NCI-H446 (cell line): ENCODE measurements at regions not wholly inside any gene's neighbourhood (a gene's known extent, or its start where the extent isn't known, plus 50 kb on each side); places are given as distances from the start of the nearest gene placed in this dataset.

Experiments
- DNase-seq, 2 experiments: peaks; one replicate each; lab custom pipeline; 2025; lab: John Stamatoyannopoulos, UW

- no peak for DNase-seq
Measured at GRCh38 chr10:130998046-130998435, 313.5 kb downstream of the TCERG1L start.

- DNase-seq = no peak
Measured at GRCh38 chr10:130998642-130999041, 312.9 kb downstream of the TCERG1L start.

GRCh38 chr10:130999376-131000202 lies 311.9 kb downstream of the TCERG1L start:
- DNase-seq = no peak

GRCh38 chr10:131000244-131000643 lies 311.3 kb downstream of the TCERG1L start:
- no peak for DNase-seq

GRCh38 chr10:131000743-131001142 lies 310.8 kb downstream of the TCERG1L start:
- DNase-seq = no peak

GRCh38 chr10:131001438-131001837 lies 310.1 kb downstream of the TCERG1L start:
- no peak for DNase-seq

GRCh38 chr10:131002031-131002861 lies 309.3 kb downstream of the TCERG1L start:
- no peak for DNase-seq

GRCh38 chr10:131003455-131003854 lies 308.1 kb downstream of the TCERG1L start:
- no peak for DNase-seq

- no peak for DNase-seq
Measured at GRCh38 chr10:131004276-131004675, 307.2 kb downstream of the TCERG1L start.

- no peak for DNase-seq
Measured at GRCh38 chr10:131006458-131007256, 304.9 kb downstream of the TCERG1L start.

- no peak for DNase-seq
Measured at GRCh38 chr10:131009791-131010190, 301.7 kb downstream of the TCERG1L start.

GRCh38 chr10:131010965-131011575 lies 300.5 kb downstream of the TCERG1L start:
- DNase-seq = no peak

GRCh38 chr10:131011936-131012640 lies 299.4 kb downstream of the TCERG1L start:
- no peak for DNase-seq

- DNase-seq = no peak
Measured at GRCh38 chr10:131012641-131012985, 298.9 kb downstream of the TCERG1L start.

- no peak for DNase-seq
Measured at GRCh38 chr10:131013281-131013912, 298.1 kb downstream of the TCERG1L start.

- DNase-seq = no peak
Measured at GRCh38 chr10:131014271-131014670, 297.2 kb downstream of the TCERG1L start.

GRCh38 chr10:131015271-131015670 lies 296.2 kb downstream of the TCERG1L start:
- DNase-seq = no peak

- no peak for DNase-seq
Measured at GRCh38 chr10:131016556-131016955, 295.0 kb downstream of the TCERG1L start.

GRCh38 chr10:131017566-131018285 lies 293.8 kb downstream of the TCERG1L start:
- DNase-seq = no peak

GRCh38 chr10:131018886-131019500 lies 292.5 kb downstream of the TCERG1L start:
- DNase-seq = no peak
